Stimulated activated naive CD8-positive, alpha-beta T cell treated with anti-CD3 and anti-CD28 coated beads, Interleukin-15, Interleukin-2, amounts not matched to agents 100 U/mL and 50 U/mL, for 24 hours (primary cell): ENCODE measurements at regions not wholly inside any gene's neighbourhood (a gene's known extent, or its start where the extent isn't known, plus 50 kb on each side); places are given as distances from the start of the nearest gene placed in this dataset.
"Not testable (repeated sequence)": the region's sequence is repeated elsewhere in the genome, so short reads cannot be mapped to it uniquely, and the experiment has no call there.

ENCODE experiments used
- ATAC-seq: fragments of 150-1000 bp; cut with Tn5 transposase; one replicate; pipeline ENCODE4 v1.10.0; 2021
- DNase-seq: peaks from one replicate; pipeline ENCODE4 v3.0.0; 2021

DNA sequence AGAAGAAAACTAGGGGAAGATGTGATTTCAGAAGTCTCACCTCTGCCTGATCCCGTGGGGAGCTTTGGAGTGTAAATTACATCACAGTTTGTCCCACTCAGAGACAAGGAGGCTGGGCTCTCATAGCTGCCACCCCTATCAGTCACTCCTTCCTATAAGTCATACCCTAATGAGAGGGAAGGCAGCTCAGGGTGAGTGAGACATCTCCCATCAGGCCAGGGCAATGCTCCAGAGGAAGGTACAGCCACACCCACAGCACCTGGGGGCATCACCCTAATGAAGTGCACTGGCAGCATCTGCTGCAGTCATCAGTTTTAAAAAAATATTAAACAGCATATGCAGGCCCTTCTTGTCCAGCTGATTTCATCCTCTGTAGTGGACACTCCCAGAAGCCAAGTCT, 223.1 kb upstream of the NBPF12 start:
- ATAC-seq, DNase-seq: not testable (repeated sequence)

DNA sequence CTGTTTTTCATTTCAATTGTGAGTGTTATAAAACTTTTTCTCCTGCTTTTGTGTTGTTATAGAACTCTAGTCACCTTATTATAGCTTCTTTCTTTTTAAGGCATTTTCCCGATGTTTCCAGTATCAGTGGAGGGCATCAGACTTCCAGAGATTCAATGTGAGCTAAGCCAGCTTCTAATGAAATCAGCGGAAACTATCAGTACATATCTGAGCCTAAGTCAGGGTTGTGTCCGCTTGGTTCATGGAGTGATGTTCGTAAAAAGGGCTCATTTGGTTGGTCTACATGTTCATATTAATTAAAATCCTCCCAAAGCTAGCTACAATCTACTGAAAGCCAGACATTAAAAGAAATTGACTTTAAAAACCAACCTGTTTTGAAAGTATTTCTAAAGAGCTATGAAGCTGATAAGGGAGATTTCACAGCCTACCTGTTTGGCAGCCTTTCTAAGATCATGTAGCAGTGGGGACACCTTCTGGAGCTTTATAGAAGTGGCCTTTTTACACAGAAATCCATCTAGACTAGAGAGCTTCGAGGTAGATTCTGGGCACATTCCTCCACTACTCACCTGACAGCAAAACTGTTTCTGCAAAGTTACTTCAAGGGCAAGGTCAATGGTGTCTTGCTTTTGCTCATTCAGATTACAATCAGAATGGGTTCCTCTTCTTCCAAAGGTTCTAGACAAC, 227.1 kb upstream of the NBPF12 start:
- not testable (repeated sequence) for DNase-seq, ATAC-seq

DNA sequence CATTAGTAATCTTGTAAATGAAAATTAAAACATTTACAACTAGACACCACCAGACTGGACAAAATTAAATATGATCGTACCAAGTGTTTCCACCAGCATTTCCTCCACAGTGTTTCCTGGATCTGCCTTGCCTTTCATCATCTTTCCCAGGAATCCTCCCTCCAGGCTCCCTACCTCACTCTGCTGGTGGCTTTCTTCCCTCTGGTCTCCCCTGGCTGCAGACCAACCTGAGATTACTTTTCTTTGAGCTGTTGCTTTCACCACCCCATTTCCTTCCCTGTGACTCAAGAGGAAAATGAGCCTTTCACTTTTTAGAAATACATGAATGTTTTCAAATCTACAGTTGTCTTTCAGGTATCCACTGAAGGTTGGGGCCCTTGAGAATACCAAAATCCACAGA, 228.8 kb upstream of the NBPF12 start:
- DNase-seq, ATAC-seq: not testable (repeated sequence)

DNA sequence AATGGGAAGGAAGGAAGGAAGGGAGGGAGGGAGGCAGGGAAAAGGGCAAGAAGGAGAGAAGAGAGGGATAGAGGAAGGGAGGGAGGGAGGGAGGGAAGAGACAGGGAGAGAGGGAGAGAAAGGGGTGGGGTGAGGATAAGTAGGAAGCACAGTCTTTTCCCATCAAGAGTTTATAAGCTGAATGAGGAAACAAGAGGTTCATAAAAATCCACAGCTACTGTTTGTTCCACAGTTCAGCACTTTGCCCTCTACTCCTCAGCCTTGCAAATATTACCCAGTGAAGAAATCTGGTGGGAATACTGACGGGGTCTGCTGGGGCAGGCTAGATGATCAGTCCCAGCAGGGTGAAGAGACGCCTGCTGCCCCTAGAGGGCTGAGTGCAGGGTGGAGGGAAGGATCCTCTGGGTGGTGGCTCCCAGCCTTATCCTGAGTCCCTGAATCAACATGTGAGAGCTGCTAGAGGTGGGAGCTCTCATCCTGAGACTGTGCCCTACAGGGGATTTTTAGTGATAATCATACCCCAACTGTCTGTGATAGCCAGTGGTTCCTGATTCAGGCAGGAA, 233.9 kb upstream of the NBPF12 start:
- DNase-seq, ATAC-seq: not testable (repeated sequence)

DNA sequence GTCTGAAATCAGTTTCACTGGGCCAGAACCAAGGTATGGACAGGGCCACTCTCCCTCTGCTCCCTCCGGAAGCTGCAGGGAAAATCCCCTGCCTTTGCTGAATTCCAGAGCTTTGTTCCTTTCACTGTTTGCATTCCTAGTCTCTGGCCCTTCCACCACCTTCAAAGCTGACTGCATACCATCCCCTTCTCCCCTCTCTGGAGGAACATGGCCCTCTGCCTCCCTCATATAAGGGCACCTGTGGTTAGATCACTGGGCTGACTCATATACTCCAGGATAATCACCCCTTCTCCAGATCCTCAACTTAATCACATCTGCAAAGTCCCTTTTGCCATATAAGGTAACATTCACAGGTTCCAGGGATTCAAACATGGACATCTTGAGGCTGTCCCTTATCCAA, 236.8 kb upstream of the NBPF12 start:
- ATAC-seq, DNase-seq: not testable (repeated sequence)

DNA sequence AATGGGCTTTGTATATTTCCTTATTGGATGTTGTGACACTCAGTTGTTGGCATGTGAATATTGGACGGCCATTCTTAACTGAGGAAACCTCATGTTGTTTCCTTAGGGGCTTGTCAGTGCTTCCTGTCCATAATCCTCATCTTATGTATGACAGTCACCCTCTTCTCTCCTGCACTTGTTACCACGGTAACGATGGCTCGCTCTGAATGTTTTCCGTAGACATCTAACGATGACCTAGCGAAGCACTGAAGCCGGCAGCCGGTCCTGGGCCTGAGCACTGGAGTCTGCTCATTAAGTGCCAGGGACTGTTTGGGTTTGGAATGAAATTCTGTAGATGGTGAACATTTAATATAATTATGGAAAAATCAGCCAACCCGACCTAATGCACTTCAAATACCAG, 242.7 kb upstream of the NBPF12 start:
- ATAC-seq, DNase-seq: not testable (repeated sequence)

DNA sequence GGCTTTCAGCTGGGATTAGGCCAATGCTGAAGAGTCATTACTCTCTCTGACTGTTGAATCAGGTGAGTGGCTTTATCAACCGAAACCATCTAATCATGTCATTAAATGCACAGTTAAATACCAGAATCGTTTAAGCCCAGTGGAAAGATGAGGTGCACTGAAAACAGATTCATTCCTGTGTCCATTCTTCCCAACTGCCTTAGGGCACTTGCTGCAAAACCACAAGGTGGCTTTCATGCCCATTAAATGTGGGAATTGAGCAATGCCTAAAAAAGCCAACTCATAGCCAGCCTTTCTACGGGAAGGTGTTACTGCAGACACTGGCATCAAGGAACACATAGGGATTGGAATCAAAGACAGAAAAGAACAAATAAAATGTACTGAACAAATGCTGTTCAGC, 246.3 kb upstream of the NBPF12 start:
- ATAC-seq, DNase-seq: not testable (repeated sequence)

DNA sequence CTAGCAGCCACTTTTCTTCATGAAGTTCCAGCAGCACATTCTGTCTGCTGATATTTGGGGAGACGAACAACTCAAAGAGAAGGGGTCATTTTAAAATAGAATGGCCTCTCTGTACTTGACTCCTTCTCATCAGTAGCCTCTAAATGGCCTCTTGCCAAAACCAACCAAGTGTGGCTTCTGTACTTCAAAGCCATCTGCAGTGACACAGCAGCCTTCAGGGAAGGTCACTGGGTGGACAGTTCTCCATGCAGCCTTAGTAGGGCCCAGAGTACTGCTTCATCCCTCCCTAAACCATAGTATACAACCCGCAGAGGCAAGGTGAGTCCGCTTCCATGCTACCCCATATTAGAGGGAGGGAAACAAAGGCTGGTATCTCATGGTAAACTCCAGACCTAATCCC, 249.2 kb upstream of the NBPF12 start:
- DNase-seq: not testable (repeated sequence)

DNA sequence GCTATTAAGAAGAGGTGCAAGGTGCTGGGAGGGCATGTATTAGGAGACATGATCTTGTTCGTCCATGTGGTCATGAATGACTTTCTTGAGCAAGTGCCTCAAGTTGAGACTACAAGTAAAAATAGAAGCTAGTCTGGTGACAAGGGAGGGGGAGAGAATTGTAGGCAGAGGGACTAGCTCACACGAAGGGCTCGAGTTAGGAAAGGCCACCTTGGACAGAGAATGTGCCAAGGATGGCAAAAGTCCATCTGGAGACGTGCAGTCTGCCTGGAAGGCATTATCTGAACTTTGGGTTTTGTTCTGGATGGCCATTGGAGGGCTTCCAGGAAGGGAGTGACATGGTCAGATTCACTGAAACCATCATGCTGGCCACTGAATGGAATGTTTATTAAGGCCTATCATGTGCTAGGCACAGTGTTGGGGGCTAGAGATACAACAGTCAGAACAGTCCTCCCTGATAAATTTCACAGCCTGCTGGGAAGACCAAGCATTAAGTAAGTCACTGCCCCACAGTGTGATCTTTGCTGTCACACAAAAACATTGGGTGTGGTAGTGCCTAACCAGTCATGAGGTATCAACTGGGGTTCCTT, 251.3 kb upstream of the NBPF12 start:
- not testable (repeated sequence) for ATAC-seq, DNase-seq

More for the DNA sequence above, 249.2 kb upstream of the NBPF12 start:
- ATAC-seq: not testable (repeated sequence)

DNA sequence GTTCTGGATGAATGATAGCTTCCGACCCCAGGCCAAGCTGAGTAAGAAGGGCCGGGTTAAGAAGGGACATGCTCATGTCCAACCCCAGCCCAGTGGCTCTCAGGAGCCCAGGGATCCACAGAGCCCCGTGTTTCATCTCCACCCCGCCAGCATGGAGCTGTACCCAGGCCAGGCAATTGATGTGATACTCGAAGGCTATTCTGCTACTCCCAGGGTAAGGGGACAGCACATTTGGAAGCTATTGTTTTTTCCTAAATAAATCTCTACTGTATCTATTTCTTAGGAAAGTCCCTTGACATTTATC, 255.0 kb upstream of the NBPF12 start:
- not testable (repeated sequence) for DNase-seq, ATAC-seq

DNA sequence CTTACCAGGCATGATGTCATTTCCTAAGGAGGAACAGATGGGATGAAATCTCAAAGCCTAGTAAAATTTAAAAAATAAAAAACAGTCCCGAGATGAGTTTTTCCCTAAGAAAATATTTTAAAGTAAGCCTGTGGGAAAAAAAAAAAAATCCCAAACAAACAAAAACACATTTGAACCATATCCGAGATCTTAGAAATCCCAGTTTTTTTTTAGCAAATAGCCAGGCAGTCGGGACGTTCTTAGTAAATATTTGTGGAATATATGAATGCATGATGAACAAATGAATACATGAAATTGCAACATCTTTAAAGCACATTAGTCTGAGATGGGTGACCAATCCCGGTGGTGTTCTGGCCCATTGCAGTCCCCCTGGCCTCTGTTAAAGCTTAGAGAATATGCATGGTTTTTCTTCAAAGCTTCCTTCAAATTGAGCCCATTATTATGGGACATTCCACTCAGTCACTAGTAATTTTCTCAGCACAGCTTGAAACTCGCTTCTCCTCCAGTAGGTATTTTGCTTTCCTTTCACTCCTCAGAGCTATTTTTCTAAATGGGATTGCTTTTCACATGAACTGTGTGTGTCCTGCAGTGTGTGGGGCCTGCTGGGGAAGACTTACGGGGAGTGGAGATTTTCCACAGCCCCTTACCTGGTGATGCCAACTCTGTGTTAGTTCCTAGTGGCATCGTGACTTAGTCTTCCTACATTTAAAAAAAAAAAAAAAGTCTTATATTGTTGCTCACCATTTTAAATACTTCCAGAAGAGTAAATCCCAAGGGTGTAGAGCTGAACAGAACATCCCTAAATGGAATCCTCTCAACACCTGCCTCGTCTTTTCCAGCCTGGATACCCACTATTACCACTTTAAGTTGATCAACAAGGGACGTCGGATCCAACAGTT, 255.6 kb upstream of the NBPF12 start:
- ATAC-seq, DNase-seq: not testable (repeated sequence)

DNA sequence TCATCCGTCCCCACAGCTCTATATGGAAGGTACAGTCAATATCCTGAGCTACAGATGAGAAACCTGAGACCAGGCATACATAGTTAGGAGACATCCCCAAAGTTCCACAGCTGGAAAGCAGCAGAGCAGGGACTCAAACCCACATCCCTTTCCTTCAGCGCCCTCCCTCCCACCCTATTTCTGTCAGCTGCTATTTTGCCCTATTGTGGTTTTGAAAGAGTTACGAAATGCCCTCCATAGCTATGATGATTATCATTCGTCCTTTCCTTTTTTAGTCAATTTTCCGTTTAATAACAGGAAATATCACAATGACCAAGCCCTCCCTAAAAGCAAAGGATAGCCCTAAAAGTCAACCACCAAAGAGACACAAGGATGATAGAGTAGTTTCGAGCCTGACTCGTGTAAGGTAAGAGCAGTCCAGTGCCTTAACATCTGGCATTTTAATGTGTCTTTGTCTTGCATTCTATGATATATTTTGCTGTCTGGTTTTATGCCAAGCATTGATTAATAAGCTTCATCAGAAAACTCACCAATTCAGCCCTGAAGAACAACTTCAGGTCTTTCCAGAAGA, 264.3 kb upstream of the NBPF12 start:
- DNase-seq: not testable (repeated sequence)
- peak; percentile 72 for ATAC-seq

DNA sequence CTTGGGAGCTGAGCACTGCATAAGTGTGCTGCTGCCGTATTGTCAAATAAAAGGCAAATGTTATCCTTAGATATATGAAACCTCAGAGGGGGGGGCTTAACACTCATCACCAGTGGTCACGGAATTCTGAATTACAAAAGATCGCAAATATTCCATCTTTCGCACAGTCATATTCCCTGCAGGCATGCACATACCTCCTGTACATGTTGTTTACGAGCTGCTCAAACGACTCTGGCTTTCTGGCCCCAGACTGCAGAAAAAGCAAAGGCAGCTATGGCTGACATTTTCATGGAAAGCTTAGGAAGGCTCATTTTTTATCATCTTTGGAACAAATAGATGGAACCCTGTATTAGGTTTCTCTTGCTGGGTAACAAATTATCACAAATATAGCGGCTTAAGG, 265.5 kb upstream of the NBPF12 start:
- not testable (repeated sequence) for ATAC-seq, DNase-seq

DNA sequence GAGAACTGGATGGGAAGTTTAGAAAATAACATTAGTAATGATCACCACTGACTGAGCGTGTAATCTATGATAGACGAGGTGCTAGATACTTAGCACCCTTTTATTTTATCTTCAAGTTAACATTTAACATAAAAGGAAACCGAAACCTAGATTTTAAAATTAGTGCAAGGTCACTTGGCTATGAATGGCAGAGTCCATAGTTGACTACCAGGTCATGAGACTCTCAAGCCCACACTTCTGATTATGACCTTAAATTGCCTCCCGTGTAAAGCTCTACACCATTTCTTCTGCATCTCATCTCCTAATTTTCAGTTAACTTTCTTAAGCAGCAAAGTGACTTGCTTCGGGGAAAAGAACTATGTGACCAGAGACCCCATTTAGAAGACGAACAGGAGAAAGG, 266.5 kb upstream of the NBPF12 start:
- not testable (repeated sequence) for DNase-seq, ATAC-seq

DNA sequence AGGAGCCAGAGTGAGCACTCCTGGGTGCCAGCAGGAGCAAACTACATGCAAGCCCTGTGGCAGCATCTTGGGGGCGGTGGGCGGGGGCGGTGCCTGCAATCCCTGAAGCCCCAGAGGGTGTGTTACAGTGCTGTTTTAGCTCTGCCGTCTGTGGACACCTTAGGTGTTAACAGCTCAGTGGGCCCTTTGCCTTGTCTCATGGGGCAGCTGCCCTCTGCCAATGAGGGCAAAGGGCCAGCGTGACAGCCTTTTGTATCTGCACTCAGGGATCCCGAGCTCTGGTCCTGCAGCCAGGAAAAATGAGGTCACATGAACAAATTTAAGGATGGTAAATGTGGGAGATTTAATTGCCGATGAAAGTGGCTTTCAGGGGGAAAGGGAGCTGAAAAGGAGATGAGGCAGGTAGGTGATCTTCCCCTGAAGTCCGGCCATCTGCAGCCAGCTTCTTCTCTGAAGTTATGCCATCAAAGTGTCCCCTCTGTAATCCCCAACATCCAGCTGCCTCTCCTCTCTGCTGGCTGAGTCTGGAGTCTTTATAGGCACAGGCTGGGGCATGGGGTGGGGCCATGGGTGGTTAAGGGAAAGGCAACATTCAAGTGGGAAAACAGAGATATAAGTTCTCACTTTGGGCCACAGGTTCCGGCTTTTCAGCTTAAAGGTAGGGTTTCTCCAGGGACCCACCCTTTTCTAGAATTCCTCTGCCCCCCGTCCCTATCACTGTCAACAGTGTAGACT, 267.1 kb upstream of the NBPF12 start:
- not testable (repeated sequence) for DNase-seq, ATAC-seq

DNA sequence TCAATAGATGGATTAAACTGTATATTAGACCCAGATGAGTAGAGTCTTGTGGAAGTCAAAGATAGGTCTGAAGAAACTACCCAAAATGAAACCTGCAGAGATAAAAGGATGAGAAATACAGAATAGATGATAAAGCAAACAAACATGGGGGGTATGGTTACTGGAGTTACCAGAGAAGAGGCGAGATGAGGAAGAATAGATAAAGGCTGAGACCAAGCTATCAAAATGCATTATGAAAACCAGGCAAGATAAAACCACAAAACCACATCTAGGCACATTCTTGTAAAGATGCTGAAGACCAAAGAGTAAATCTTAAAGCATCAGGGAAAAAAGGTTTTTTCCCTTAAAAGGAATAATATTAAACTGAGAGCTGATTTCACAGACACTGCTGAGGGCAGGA, 271.8 kb upstream of the NBPF12 start:
- ATAC-seq: peak; percentile 19
- DNase-seq: not testable (repeated sequence)

DNA sequence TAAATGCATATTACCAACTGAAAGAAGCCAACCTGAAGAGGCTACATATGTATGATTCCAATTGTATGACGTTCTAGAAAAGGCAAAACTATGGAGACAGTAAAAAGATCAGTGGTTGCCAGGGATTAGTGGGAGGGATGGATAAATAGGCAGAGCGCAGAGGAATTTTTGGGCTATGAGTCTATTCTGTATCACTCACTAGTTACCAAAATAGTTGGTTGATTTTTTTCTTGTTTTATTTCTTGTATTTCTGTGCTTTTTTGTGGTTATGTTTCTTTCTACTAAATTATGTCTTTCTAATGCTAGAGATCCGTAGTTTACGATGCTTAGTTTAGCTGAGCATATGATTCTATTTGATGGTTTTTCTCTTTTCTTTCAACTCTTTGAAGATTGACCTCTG, 277.9 kb upstream of the NBPF12 start:
- not testable (repeated sequence) for DNase-seq, ATAC-seq

DNA sequence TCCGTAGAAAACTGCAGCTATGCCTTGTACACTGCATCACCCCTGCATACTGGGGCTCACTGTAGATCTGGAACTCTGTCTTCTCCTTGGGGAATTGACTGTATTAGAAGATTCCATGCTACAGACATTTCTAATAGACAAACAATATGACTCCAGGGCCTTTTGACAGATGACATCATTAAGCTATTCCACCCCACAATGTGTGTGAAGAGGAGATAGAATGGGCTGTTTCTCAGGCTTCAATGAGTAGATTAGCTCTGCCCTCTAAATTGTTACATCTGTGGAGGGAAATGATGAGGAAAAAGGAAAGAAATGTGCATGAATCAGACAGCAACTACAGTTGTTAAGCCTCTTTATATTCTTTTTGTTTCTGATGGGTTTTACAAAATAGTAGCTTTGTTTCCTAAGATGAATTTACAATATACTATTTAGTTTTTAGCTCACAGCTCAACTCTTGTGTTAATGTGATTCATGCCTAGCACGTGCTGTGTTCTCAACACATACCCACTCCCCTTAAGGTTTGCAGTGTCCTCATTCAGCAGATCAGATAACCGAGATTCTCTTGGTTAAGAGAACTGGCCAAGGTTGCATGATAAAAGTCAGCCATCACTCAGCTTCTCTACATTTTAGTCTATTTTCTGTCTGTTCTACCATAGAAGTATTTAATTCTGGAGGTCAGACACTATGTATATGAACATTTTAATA, 281.6 kb upstream of the NBPF12 start:
- ATAC-seq, DNase-seq: not testable (repeated sequence)

DNA sequence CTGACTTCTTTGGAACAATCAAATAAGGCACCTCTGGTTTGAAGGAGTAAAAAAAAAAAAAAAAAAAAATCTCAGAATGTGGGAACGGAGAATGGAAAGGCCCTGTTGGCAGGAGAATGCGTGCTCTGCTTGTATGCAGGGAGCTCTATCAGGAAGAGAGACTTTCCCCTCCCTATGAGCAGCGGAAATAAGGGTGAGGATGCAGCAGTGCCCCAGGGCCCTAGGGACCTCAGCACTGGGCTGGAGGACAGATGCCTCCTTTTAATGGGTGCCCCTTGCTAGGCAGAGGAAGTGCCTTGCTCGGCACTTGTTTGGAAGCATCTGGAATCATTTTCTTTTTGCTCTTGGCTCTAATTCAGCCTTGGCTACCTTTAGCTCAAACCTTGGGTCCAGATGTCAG, 283.4 kb upstream of the NBPF12 start:
- DNase-seq, ATAC-seq: not testable (repeated sequence)

DNA sequence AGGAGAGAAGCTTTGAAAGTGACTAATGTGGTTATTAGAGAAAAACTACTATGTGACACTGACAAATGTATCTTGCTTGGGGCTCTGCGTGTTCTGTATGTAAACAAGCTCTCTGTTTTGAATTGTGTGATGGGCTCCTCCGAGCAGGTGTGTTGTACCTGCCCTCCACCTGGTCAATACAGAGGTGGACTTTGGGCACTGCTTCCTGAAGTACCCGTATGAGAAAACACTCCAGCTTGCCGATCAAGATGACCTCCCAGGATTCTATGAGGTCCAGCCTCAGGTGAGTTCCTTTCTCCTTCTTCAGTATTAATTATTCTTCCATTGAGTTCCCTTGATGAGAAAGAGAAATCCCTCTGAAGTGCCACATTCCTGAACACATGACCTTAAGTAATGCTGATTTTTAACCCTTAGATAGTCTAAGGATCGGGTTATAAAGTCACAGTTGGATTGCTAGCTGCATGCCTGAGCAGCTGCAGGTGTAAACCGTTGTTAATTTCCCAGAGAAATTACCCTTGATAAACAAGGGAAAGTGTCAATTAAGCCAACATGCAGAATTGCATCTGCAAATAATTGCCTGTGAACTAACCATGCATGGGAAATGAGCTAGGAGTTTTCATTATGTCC, 292.0 kb upstream of the NBPF12 start:
- not testable (repeated sequence) for ATAC-seq, DNase-seq
